NCI-H2196 (cell line): ENCODE measurements at regions not wholly inside any gene's neighbourhood (a gene's known extent, or its start where the extent isn't known, plus 50 kb on each side); places are given as distances from the start of the nearest gene placed in this dataset.
"Not testable (repeated sequence)": the region's sequence is repeated elsewhere in the genome, so short reads cannot be mapped to it uniquely, and the experiment has no call there.

Source experiments
- DNase-seq: peaks from one replicate; lab custom pipeline; 2025; ENCODE audit not compliant: unreplicated experiment; lab: John Stamatoyannopoulos, UW

DNA sequence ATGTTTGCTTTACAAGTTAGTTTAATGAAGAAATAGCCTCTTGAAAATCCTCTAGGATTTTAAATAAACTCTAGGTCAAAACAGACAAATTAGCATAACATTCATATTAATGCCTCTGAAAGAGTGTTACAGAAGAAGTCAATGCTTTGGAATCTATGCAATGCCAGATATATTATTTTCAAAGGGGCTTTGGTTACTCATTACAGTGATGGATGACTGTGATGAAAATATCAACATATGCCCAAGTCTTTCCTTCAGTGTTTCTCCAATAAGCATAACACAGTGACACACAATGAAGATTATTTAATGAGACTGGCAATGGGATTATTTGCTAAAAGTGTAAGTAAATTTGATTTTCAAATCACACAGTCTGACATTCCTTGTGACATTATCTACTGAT is 1247.2 kb downstream of the ROBO2 start:
- DNase-seq: no peak

DNA sequence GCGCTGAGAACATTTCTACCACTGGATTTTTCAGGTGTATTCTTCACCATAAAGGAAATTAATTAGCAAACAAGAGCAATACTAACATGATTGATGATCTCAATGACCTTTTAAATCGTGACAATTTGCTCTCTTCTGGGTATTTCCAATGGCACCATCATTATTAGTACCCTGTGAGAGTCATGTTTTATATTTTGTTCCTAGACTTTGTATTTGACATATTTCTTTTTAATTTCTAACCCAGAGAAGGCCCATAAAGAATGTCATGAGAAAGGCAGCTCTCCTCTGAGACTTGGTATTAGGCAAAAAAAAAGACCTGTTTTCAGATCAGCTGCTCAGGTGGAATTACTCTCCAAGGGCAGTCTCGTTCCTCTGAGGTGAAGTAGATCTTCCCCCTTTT is 1253.4 kb downstream of the ROBO2 start:
- DNase-seq: no peak

DNA sequence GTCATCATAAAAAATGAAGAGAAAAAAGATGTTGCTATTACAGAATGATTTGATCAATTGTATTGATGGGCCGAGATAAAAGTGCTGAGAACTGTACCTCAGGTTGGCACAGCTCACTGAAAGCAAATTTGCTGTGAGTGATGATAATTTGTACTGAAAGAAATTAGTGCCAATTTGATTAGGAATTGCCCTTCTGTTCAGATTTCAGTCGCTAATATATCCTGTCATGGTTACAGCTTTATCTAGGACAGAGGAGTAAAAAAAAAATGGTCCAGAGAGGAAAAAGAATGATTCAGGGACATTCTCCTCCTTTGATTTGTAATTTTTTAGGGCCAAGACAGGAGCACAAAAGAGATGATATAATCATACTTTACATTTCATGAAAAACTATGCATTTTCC is 1264.2 kb downstream of the ROBO2 start:
- DNase-seq: no peak

DNA sequence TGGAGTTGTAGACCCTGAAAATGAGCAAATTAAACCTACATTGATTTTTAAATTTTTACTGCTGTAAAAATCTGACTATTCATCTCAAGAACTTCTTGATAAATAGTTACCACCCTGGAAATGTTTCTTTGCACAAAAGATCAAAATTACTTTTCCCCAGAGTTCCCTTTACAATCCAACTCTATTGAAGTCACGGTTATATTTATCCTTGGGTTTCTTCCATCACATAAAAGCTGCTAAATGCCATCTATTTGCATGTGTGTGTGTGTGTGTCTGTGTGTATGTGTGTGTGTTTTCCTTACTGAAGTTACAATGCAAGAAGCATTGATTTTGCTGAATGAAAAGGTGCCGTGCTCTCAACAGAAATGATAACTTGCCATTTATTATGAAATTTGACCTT is 1273.0 kb downstream of the ROBO2 start:
- no peak for DNase-seq

DNA sequence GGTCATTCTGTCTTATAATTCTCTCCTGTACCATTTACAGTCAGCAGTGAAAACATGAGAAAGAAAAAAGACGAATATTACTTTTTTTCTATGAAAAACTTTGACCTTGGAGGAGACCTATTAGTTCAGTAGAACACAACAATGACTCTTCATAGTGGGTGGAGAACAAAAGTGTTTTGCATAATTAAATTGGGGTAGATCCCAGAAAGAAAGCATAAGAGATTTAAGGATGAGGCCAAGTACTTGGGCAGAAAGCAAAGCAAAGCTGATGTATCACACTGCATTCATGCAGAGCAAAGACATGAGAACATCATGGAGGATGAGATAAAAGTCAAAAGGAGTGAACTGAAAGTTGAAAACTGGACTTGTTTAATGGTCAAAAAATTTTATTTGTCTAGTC is 1273.4 kb downstream of the ROBO2 start:
- DNase-seq: no peak

DNA sequence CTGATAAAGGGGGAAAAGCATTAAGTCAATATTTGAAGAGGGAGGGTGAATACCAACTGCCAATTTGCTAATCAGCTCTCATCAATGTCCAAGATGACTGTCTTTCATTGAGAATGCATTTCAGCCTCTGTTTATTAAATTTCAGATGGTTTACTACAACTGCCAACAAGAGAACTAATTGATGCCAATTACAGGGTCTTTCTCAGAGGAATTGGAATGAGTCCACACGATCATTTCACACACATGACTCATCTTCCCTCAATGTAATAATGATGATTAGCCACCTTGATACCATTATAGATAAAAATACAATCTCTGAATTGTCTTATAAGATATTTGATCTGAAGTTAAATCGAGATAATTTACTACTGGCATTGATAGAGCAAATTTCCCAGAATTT is 1274.4 kb downstream of the ROBO2 start:
- no peak for DNase-seq

DNA sequence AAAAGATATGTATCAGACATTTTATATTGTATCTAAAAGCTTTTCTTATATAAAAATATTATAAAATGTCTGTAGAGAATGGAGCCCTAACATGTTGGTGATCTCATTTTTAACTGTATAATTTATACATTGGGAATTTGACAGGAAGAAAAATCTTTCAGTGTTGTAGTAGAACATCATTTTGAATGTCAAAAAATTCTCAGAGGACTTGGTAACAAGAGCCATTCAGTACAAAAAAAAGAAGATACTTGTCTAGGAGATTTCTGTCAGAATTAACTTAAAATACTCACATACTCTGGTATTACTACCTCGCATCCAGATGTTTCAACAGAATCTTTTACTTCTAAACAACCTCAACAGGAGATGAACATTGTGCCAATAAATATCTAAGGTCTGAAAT is 1277.9 kb downstream of the ROBO2 start:
- no peak for DNase-seq

DNA sequence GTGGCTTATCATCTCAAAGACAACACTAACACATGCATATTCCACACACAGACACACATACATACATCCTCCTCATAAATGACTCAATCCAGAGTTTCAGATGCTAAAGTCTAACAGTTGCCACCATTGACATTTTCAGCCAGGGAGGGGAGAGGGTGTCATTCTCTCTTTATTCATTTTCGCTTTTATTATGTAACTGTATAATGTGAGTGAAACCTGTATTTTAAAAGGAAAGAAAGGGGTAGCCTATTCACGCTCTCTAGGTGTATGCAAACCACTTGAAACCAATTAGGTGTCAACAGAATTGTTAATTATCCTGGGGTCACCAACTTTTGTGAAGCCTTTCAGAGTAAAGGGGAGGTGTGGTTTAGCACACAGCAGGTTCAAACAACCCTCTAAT is 1282.9 kb downstream of the ROBO2 start:
- DNase-seq: no peak

DNA sequence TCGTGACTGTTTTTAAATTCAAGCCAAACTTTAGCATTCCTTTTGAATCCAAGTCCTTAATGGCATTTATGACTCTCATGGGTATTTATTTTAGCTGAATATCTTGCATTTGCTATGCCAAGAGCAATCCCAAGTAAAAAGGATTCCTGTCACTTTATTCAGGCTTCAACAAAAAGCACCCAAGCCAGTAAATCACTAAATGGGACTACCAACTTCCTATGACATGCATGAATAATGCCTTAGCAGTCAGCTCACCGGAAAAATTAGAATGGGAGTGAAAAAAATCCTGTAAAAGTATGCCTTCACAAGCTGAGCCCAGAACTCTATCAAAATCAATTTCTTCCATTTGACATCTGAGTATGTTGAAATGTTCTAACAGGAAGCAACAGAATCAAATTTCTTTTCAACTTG is 1297.9 kb downstream of the ROBO2 start:
- DNase-seq: no peak

DNA sequence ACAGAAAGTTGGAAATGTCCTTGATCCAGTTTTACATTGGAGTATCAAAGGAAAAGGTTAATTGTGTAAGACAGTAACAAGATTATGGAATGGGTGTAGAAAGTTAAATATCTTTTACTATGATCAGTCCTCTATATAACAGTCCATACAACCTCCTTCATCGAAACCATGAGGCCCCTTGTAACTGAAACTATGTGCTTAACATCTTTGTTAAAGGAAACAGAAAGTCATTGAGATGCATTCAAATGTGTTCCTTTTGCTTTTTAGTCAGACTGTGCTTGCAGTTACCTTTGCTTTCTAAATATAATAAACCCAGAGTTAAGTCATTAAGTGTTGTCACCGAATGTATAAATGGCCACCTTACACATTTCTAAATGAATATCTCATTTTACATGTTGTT is 1298.5 kb downstream of the ROBO2 start:
- no peak for DNase-seq

DNA sequence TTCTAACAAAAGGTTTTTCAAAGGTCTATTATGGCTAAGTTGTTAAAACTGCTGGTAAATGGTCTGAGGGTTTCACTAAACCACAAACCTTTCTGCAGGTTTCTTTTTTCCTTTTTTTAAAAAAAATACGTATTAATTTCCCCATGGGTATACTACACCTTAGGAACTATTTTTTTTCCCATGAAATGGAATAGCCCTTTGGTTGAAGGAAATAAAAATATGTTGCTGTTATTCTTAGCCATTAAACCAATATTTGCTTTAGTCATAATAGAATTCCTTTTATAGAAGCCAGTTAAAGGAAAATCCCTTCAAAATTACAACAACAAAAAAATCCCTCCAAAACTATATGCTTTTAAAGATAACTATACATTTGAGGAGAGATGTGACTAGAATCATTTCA is 1303.3 kb downstream of the ROBO2 start:
- DNase-seq: no peak

DNA sequence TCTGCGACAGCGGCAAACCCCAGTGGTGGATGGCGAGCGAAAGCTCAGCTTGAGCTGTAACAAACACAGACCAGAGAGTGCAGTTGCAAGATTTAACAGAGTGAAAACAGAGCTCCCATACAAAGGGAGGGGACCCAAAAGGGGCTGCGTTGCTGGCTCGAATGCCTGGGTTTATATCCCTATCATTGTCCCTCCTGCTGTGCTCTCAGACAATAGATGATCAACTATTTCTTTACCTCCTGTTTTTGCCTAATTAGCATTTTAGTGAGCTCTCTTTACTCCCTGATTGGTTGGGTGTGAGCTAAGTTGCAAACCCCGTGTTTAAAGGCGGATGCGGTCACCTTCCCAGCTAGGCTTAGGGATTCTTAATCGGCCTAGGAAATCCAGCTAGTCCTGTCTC is 1304.4 kb downstream of the ROBO2 start:
- DNase-seq: not testable (repeated sequence)

DNA sequence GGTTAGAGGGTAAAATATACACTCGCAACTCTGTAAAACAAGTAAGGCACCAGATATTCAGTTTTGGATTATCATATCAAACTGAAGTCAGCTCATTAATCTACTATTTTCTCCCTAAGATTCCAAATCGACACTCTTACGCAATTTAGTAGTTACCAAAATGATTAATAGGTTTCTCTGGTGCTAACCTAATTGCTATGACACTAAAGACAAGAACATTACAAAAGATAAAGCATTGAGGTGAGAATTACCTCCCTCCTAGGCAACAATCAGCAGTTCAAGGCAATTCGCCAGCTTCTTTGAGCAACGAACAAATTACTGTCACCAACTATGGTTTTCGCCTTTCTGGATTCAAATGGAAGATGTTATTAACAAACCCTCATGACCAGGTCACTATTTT is 1305.0 kb downstream of the ROBO2 start:
- no peak for DNase-seq

DNA sequence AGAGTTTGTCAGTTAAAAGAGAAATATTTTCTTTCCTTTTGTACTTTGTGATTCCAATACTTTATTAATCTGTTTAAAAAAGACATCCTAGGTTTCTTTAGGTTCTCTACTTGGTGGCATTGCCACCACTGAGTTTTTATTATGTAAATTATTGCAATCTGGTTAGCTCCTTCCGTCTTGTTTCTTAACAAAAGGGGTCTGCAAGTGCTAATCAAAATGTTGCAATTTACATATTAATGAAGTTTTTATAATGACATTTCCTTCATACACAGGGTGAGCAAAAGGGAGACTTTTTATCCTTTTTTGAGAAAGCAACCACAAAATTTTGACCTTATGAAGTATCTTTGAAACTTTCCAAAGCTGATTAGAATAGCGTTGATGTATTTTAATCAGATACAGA is 1307.3 kb downstream of the ROBO2 start:
- no peak for DNase-seq

DNA sequence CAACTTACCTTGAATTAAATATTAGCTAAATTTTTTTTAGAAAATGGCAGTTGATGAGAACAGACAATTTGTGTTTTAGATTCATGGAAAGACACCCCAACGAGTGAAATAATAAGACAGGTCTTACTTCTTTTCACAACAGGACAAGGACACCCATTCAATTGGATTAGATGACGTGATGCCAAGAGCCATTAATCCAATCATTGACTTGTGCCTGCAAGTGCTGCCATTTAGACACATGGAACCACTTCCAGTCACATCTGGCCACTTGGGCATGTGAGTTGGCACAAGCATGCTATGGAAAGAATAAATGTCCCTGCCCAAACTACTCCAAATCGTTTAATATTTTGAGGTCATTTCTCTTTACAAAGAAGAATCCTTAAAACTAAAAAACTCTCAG is 1308.8 kb downstream of the ROBO2 start:
- no peak for DNase-seq

DNA sequence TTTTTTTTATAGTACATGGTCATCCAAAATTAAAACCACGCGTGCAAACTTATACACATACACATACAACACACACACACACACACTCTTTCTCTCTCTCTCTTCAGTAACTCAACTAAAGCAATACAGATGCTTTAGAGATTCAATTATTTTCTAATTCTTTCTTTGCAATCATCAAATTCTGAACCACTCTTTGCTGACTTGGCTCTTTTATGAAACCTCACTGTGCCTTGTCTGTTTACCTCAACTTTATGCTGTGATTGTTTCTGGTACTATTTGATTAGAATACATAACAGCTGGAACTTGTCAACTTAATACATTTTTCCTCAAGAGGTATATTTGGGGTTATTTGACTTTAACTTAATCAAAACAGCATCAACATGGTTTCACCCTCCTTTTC is 1309.7 kb downstream of the ROBO2 start:
- DNase-seq: no peak

DNA sequence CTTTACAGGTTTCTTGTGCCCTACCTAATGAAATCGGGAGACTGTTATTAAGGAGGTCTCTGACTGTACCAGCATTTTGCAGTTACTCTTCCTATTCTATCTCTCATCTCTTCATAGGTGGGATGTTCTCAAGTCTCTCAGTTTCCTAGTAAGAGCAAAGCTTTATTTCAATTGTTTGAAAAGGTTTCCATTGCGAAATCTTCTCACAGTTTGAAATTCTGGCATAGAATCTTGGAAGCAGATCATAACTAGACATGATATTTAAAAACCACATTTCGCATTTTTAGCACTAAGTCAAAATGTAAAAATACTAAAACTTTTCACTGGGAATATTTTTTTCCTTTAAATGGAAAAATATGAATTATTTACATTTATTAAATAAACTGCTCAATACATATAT is 1311.4 kb downstream of the ROBO2 start:
- no peak for DNase-seq

DNA sequence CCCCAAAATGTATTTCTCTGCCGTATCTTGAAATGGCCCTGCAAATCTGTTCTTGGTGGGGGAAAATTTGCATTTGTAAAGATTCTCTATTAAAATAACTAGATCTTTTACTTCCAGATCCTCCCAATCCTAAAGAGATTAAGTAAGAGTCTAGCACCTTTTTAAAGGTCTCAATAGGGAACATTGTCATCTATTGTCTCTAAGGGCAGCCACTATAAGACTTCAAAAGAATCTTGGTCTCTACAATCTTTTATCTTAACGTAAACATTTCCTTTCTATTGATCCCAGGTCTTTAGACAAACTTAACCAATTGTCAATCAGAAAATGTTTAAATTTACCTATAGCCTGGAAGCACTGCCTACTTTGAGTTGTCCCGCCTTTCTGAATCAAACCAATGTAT is 1313.3 kb downstream of the ROBO2 start:
- DNase-seq: no peak

DNA sequence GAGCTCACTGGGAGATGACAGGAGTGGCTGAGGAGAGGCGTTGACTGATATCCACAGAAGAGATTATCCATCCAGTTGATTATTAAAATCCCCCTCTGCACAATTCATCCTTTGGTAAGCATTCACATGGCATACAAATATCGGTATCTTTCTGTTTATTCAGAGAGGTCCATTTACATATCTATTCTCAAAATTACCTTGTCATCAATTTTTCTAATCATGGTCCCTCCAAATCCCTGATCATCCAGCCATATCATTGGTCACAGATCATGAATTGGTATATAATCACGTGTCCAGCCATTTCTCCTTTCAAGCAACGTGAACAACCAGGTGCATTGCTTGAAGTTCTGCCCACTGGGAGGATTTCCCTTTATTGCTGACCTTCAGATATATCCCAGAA is 1321.0 kb downstream of the ROBO2 start:
- DNase-seq: no peak

DNA sequence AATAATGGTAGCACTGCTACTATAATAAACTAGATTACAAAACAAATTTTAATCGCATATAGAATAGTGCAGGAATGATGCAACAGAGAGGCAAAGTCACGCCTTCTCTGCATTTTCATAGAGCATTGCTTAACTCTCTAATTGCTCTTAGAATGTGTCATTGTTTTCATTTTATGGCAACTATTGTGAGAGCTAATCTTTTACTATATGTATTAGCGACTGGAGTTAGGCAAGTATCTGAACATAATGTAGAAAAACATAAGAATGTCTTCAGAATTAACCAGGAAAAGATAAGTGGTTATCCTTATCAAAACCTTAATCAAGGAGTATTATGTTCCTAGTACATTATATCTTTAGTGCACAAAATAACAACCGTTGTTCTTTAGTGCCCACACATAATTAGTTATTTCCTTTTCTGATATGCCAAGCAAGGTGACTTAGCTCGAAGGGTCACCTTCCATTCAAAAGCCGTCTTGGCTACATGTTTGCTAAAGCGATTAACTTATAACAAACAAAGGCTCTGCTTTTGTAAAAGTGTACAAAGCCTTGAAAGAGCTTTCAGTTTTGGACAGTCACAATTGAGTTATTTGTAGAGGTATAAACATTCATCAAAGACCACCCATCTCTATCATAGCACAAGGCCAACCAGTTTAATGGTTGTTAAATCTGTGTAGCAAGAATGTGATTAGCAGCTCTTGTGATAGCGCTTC is 1328.9 kb downstream of the ROBO2 start:
- no peak for DNase-seq

DNA sequence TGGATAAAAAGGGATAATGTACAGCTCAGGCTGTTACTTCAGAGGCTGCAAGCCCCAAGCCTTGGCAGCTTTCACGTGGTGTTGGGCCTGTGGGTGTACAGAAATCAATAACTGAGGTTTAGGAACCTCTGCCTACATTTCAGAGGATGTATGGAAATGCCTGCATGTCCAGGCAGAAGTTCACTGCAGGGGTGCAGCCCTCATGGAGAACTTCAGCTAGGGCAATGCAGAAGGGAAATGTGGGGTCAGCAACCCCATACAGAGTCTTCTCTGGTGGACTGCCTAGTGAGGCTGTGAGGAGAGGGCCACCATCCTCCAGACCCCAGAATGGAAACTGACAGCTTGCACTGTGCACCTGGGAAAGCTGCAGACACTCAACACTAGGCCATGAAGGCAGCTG is 1350.3 kb downstream of the ROBO2 start:
- DNase-seq: no peak

DNA sequence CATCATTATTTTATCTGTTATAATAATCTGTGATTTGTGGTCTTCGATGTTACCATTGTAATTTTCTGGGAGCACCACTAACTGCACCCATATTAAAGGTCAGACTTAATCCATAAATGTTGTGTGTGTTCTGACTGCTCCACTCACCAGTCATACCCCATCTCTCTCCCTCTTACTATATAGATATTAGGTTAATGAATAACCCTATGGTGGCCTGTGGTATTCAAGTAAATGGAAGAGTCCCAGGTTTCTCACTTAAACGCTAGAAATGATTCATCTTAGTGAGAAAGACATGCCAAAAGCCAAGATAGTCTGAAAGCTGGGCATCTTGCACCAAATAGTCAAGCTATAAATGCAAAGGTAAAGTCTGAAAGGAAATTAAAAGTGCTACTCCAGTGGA is 1358.5 kb downstream of the ROBO2 start:
- no peak for DNase-seq

DNA sequence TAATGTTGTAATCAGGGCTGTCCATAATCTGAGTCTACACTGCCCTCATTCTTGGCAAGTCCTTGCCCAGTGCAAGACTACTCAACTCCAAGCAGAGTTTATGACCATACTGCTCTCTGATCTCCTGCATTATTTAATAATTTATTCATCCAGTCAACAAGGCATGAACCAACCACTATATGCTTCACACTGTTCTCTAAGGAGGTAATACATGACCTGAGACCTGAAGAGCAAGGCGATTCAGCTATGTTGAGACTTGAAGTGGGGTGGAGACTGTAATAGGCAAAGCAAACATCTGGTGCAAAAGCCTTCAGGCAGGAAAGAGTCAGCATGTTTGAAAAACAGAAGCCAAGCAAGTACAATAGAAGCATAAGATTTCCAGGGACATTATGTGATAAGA is 1362.8 kb downstream of the ROBO2 start:
- DNase-seq: no peak

DNA sequence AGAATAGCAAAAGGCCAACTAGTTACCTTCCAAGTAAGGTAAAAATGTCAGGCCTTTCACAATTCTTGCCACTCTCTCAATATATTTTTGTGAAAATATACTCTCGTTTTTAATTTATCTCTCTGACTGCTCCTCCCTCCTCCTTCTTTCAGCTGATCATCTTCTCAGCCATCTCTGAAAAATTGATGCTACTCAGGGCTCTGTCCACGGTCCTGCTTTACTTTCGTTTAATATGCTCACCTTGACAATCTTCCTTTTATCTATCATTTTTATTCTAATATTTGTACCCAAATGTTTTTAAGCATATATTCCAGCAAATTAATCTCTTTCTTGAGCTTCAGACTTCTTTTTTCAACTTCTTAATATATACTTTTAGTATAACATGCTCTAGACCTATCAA is 1362.1 kb downstream of the ROBO1 start:
- DNase-seq: no peak
